CD4-positive, alpha-beta T cell treated with Interleukin-21 for 1 hour (primary cell): ENCODE measurements at regions not wholly inside any gene's neighbourhood (a gene's known extent, or its start where the extent isn't known, plus 50 kb on each side); places are given as distances from the start of the nearest gene placed in this dataset.

Experiments used
- DNase-seq: peaks from one replicate; pipeline ENCODE4 v3.0.0-alpha.2; 2020

DNA sequence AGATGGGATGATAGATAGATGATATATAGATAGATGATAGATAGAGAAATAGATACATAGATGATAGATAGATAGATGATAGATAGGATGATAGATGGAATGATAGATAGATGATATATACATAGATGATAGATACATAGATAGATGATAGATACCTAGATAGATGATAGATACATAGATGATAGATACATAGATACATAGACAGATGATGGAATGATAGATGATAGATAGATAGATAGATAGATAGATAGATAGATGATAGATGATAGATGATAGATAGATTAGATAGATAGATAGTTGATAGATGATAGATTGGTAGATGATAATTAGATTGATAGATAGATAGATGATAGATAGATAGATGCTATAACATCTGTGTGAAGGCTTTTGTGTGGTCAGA, 201.7 kb upstream of the RAB4A start:
- DNase-seq = no peak

DNA sequence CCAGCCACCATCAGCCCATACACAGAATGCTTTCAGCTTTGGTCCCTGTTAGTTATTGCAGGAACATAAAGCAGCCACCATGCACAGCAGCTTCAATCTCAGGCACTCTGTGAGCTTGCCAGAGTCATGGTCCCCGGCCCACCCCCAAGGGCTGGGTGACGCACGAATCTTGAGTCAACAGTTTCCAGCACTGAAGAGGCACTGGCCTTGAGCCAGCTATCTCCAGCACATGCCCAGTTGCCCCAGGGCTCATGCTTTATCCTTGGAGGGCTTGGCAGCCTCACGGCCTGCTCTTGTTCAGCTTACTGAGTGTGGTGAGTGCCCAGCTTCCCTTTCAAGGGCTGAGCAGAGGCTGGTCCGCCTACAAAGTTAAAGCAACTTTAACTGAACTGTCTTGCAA, 200.7 kb upstream of the RAB4A start:
- no peak for DNase-seq

DNA sequence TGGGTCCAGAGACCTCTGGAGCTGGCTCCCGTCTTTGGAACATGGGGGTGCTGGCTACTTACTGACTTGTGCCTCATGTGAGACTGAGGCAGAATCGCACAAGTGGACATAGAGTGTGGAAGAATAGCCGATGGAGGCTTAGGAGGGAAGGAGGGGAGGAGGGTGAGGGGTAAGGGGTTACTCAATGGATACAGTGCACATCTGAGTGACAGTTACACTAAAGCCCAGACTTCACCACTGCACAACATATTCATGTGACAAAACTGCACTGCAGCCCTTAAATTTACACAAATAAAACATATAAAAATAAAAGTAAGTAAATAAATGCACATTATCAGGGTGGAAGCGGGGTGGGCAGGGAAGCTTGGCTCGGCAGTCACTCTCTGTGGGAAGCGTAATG, 197.7 kb upstream of the RAB4A start:
- no peak for DNase-seq

DNA sequence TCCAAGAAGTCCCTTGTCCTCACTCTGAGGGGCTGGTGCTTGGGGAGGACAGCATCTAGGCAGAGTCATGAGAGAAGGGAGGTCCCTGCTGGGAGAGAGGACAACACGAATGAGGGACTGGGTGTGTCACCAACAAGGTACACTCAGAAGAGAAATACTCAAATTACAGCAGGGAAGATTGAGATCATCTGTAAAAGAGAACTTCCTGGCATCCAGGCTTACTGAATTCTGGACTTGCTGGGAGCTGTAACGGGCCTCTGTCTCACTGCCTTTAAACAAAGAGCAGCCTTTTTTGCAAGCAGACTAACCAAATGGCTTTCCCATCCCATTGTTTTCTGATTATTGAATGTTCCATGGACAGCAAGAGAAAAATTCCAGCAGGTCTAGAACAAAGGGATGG, 195.7 kb upstream of the RAB4A start:
- no peak for DNase-seq

DNA sequence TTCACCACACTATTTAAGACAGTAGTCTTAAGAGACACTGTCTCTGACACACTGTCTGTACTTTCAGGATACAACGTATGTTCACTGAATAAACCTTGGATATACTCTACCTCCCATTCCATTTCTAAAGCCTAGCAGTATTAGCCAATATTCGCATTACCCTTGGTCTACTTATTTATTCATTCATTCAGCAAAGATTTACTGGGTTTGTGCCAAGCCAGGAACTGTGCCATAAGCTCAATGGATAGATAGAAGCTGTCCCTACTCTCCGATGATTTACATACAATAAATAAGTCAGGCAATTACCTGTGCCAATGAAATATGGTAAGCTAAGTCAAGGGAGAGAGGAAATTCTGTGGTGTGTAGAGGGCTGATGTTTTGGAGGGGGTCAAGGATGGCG, 195.2 kb upstream of the RAB4A start:
- no peak for DNase-seq

DNA sequence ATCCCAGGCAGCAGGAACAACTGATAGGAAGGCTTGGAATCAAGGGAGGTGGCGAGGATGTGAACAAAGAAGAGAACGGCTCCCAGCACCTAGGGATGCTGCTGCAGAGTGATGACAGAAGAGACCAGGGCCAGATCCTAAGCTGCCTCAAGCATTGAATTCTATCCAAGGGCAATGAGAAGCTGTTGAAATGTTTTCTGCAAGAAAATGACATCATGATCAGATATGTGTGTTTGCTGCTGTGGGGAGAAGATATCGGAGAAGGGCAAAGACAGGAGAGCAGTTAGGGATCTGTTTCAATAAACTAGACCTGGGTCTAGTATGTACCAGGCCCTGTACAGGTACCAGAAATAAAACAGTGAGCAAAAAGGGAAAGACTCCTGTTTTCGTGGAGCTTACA, 194.7 kb upstream of the RAB4A start:
- DNase-seq = no peak

DNA sequence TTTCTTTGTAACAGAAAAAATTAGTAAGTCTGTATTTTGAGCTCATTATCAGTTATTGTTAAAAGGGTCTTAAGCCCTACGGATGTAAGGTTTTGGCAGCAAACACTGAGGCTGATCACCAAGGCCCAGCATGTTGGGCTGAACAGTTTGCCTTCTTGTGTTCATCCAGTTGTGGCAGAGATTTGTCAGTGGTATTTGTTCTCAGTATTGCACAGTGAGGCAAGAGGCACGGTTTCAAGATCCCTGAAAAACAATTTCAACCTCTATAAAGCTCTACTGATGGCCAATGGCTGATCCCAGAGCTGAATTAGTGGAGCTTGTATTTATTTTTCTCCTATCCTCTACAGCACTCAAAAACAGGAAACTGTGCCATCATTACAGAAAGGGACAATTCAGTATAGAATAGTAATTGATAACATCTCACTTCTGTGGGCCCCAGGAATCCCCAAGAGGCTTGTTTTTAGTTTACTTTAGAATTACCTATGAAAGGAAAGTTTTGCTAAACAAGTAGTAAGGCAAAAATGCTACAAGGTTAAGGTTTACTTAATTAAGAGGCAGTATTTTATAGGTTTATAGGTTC, 191.8 kb upstream of the RAB4A start:
- no peak for DNase-seq

DNA sequence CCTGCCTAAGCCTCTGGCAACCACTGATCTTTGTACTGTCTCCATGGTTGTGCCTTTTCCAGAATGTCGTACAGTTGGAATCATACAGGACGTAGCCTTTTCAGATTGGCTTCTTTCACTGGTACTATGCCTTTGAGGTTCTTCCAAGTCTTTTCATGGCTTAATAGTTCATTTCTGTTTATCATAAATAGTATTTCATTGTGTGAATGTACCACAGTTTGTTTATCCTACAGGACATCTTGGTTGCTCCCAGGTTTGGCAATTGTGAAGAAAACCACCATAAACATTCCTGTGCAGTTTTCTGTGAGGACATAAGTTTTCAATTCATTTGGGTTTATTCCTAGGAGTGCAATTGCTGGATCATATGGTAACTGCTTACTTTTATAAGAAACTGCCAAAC, 190.6 kb upstream of the RAB4A start:
- no peak for DNase-seq

DNA sequence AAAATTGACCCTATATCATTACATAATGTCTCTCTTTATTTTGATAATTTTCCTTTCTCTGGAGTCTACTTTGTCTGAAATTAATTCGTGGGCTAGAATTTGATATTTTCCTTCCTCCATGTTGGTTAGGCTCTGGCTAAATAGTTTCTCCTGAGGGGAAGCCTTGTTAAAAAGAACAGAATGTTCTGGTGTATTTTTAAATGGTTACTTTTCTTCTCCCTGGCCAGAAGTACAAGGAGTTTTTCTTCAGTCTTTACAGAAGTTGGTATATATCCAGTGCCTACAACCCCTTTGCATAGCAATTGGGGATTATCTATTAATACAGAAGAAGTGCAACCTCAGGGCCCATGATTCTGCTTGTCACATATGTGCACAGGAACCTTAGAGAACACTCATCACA, 185.6 kb upstream of the RAB4A start:
- no peak for DNase-seq

DNA sequence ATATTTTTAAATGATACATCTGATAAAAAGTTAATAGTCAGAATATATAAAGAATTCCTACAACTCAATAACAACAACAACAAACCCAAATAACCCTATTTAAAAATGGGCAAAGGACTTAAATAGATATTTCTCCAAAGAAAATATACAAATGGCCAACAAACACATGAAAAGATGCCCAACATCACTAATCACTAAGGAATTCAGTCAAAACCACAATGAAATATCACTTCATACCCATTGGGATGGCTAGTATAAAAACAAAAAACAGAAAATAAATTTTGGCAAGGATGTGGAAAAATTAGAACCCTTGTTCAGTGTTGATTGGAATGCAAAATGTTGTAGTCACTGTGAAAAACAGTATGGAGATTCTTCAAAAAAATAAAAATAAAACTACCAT, 184.8 kb upstream of the RAB4A start:
- DNase-seq = no peak

DNA sequence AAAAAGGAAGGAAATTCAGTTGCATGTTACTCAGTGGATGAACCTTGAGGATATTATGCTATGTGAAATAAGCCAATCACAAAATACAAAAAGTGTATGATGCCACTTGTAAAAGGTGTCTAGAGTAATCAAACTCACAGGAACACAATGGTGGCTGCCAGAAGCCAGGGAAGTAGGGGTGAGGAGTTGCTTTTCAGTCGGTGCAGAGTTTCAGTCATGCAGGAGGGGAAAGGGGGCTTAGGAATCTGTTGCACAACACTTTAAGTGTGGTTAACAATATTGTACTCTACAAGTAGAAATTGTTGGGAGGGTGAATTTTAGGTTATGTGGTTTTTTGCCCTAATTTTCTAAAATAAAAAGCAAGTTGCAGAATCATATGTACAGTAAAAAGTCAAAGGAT, 184.2 kb upstream of the RAB4A start:
- DNase-seq = no peak

DNA sequence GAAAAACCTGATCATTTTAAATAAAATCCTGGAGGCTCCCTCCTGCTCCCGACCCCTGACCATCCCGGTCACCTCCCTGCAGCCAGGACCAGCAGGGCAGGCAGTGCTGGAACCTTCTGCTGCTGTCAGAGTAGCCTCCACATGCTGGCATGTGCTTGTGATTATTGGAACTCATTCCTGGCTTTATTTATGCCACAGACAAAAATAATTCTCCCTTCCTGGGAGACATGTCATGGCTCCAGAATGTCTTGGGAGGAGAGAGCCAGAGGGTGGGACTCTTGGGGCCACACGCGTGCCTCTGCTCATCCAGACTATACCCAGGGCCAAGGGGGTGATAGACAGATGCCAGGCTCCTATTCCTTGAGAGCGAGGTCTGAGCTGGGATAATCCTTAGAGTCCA, 183.6 kb upstream of the RAB4A start:
- no peak for DNase-seq

DNA sequence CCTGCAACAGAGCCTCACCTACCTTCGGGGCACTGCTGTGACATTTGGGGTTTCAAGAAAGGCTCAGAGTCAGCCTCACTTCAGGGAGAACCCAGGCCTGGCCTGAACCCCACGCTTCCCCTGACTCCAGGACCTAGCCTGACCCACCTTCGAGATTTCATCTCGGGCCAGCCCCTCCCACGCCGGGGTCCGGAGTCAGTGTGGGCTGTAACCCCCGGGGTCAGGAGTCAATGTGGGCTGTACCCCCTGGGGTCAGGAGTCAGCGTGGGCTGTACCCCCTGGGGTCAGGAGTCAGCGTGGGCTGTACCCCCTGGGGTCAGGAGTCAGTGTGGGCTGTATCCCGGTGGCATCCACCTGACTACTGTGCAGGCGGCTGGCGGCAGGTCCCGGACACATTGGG, 183.0 kb upstream of the RAB4A start:
- DNase-seq = no peak

DNA sequence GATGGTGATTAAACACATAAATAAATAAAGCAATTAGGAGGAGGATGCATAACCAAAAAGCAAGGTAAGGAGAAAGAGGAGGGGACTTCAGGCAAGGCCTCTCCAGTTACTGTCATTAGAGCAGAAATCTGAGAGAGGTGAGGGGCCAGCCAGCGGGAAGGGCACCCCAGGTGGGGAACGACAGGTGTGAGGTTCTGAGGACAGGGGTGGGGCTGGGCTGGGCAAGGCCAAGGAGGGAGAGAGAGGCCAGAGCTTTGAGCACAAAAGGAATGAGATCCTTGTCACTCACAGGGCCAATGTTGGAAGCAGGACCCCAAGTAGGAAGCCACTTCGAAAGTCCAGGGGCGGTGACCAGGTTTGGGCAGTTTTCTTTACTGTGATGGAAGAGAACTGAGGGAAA, 182.2 kb upstream of the RAB4A start:
- DNase-seq = no peak

DNA sequence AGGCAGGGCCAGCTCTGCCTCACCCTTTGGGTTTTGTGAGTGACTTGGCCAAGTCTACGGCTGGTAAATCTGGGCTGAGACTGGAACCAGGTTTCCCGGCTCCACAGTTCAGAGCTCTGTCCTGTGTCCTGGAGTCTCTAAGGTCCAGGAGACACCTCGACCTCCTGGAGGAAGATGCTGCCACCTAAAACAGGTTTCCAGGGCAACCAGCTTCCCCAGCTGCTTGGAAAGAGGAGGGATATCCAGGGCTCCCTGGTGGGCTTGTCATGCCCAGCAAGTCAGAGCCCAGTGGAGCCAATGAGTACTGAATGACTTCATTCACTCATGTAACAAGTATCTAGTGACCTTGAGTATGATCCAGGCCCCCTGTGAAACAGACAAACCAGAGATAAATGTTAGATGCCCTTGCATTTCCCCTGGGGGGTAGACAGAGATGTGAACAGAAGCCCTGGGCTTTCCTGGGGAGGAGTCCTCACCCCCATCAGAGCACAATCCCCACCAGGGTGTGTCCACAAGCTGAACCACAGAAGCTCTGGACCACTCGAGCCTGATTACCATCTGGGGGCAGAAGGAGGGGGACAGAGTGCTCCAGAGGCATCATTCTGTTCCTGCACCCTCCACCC, 181.2 kb upstream of the RAB4A start:
- no peak for DNase-seq

DNA sequence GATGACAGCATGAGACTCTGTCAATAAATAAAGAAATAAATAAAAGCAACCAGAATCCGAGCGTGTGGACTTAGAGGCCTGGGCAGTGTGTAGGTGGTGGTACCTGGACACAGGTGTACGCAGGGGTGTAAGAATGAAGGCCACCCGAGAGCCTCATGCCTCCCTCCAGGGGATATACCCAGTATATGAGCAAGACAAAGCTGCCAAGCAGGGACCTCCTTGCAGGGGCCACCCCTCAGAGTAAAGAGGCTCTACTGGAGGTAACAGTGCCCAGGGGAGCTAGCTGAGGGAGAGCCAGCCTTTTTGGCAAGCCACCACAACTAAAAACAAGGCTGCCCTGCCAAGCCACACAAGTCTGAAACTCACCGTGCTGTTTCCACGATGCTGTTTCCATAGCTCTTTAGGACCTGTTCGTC, 179.2 kb upstream of the RAB4A start:
- no peak for DNase-seq

DNA sequence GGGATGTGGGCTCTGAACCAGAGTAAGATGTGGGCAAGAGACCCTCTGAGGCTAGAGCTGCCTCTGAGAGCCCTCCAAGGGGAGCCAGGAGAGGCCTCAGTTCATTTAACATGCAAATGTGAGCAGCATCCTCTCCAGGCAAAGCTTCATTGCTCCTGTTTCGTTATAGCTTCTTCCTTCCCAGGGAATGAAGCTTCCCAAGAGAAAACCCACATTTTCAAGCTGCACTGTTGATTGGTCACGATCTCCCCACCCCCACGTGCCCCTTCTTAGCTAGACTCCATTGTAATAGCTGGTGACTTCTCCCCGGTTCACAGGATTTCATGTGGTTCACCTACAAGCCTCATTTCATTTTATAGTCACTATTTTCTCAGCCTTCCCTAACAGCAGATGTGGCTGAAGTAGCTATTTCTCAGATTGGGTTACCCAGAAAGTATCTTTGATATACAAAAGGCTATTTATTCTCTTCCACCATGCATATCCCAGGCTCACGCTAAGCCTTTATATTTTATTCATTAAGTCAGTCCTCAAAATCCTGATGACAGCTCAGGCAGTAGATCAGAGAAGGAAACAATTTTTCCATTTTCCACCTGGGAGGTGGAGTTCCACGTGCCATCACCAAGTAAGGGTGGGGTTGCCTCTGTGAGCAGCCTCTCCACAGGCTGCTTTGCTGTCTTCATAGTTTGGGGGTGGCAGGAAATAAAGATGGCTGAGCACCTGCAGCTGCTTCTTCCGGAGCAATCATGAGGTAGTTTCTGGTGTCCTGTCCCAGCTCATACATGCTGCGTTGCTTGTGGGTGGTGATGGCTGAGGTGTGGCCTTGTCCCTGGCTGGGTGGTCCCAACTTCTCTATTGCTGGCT, 178.3 kb upstream of the RAB4A start:
- DNase-seq = no peak

DNA sequence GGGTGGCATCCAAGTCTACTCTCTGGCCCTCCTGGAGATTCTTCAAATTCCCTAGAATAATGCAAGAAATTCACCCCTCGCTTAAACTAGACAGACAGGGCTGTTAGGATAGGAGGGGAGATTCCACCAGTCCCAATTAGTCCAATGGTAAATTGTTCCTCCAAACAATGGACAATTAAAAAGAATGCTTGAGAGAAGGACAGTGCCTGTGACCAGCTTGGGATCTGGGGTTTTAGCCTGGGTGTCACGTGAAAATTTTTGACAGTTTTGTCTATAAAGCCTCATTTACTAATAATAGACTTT, 177.7 kb upstream of the RAB4A start:
- DNase-seq = no peak

DNA sequence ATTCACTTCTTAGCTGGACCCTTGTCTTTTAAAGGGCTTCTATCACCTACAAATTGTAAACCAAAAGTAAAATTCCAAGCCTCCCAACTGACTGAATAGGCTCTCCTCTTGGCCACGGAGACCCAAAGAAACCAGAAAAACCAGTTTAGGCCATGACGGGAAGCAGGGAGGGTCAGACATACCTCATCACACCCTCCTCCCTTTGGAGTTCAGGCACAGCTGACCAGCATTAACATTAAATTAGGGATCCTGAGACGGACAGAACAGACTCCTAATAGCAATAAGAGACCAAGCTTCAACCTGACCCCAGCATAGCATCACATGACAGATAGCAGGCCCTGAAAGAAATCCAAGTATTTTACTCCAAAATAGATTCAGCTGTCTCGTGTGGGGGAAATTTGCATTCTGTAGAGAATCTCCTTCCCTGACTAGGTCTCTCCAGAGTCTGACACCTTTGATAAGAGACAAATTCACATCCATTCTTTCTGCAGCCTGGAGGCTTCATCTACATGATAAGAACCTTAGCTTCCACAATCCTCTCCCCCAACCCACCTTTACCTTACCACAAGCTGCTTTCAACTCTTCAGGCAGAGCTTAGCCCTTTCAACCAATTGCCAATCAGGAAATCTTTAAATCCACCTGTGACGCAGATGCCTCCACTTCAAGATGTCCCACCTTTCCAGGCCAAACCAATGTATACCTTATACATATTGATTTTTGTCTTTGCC, 177.1 kb upstream of the RAB4A start:
- DNase-seq = no peak

DNA sequence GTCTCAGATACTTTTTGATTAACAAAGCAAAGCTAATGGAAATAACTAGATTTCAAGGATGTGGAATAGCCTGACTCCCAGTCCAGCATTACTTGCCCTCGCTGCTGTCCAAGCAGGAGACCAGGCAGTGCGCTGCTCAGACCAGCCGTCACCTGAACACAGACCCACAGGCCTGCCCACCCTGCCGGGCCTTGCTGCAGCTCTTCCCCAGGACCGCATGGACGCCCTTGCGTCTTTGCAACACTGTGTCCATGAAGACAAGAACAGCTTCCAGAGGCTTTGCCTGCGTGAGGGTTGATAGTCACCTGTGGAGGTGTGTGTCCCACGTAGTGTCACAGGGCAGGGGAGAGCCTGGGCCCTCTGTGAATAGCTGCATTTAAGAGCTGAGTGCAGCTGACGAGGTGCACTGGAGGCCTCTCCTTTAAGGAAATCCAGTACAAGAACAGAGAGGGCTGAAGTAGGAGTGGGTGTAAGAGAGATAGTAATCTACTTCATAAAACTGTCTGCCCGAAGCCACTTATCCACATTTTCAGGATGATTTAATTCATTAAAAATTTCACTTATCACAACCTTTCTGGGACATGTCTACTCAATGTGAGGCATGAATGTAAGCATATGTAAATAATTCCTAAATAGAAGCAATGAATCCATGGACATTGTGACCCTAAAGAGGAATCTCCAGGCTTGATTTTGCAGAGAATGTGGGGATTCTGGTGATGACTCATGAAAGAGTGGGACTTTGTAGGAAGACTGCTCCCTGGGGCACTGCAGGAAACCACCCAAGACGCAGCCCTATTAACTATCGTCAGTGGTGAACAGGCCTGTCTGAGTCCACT, 176.2 kb upstream of the RAB4A start:
- DNase-seq = no peak

DNA sequence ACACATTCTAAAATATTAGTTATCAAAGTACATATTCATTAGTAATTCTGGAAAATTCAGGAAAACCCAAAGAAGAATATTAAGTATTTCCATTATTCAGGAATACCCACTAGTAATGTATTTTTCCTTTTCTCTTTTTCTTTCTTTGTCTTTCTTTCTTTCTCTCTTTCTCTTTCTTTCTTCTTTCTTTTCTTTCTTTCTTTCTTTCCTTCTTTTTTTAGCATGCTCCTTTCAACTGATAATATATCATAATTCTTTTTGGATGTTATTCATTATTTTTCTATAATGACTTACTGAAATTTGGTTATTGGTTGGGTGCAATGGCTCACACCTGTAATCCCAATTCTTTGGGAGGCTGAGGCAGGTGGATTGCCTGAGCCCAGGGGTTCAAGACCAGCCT, 175.6 kb upstream of the RAB4A start:
- no peak for DNase-seq

DNA sequence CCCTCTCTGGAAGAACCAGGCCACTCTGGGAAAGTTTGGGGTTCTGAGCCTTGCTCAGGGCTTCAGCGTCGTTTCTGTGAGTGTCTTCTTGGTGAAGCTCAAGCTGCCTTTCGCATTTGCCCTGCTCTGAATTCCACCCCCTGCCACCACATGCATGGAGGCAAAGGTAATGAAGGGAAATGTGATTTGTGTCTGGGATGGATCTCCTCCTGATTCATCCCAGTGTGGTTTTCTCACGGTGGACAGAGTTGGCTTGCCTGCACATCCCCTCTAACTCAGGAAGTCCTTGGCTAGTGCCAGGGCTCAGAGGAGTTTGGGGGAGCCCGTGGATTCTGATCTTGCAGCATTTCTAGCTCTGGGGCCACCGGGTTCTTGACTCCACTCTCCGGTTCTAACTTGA, 173.6 kb upstream of the RAB4A start:
- no peak for DNase-seq

DNA sequence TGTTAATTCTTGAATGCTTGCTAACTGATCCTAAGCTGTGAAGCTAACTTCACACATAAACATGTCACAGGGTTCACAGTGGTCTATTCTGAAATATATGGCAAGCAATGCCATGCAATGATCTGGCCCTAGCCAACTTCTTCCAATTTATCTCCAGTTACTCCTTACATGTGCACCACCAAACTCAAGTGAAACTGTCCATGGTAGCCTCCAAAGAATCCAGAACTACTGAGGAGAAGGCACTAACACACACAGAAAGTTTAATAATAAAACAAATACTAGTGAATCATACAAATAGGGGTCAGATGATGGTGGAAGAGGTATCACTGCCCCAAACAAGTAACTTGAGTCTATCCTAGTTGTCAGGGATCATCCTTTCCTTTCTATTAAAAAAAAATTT, 172.6 kb upstream of the RAB4A start:
- DNase-seq = no peak
